GM19468 (cell line): ENCODE measurements at regions not wholly inside any gene's neighbourhood (a gene's known extent, or its start where the extent isn't known, plus 50 kb on each side); places are given as distances from the start of the nearest gene placed in this dataset.
A peak's percentile ranks its signal among the peaks of the same experiment; 100 is the strongest.
"Not testable (repeated sequence)": the region's sequence is repeated elsewhere in the genome, so short reads cannot be mapped to it uniquely, and the experiment has no call there.

Experiments
- ATAC-seq: cut with Tn5 transposase; IDR thresholded peaks from one replicate; pipeline ENCODE4 v1.9.1; 2021; ENCODE audit warnings: mild to moderate bottlenecking, moderate library complexity, moderate number of reproducible peaks; ENCODE audit not compliant: unreplicated experiment; ENCODE audit errors: extremely low read depth

GRCh38 chr5:112532654-112533360 lies 113.7 kb upstream of the EPB41L4A start:
- ATAC-seq = no peak

- peak; percentile 19 for ATAC-seq
Measured at GRCh38 chr5:112533362-112533761, 114.3 kb upstream of the EPB41L4A start.

- no peak for ATAC-seq
Measured at GRCh38 chr5:112534067-112534583, 115.0 kb upstream of the EPB41L4A start.

GRCh38 chr5:112534611-112535255 lies 115.7 kb upstream of the EPB41L4A start:
- no peak for ATAC-seq

GRCh38 chr5:112535356-112535755 lies 116.3 kb upstream of the EPB41L4A start:
- no peak for ATAC-seq

GRCh38 chr5:112544558-112544957 lies 125.5 kb upstream of the EPB41L4A start:
- ATAC-seq = not testable (repeated sequence)

GRCh38 chr5:112546946-112547592 lies 128.0 kb upstream of the EPB41L4A start:
- ATAC-seq = no peak

GRCh38 chr5:112548246-112548881 lies 129.3 kb upstream of the EPB41L4A start:
- ATAC-seq = no peak

- ATAC-seq = no peak
Measured at GRCh38 chr5:112549127-112549526, 130.1 kb upstream of the EPB41L4A start.

- no peak for ATAC-seq
Measured at GRCh38 chr5:112549605-112550166, 130.6 kb upstream of the EPB41L4A start.

- ATAC-seq = no peak
Measured at GRCh38 chr5:112551419-112552032, 132.4 kb upstream of the EPB41L4A start.

- ATAC-seq = no peak
Measured at GRCh38 chr5:112552216-112552615, 133.1 kb upstream of the EPB41L4A start.

- ATAC-seq = no peak
Measured at GRCh38 chr5:112552791-112553190, 133.7 kb upstream of the EPB41L4A start.

- no peak for ATAC-seq
Measured at GRCh38 chr5:112554101-112554977, 135.3 kb upstream of the EPB41L4A start.

- no peak for ATAC-seq
Measured at GRCh38 chr5:112555197-112555596, 136.1 kb upstream of the EPB41L4A start.

- ATAC-seq = no peak
Measured at GRCh38 chr5:112555691-112556090, 136.6 kb upstream of the EPB41L4A start.

- not testable (repeated sequence) for ATAC-seq
Measured at GRCh38 chr5:112559501-112559900, 140.4 kb upstream of the EPB41L4A start.

GRCh38 chr5:112560371-112560770 lies 141.3 kb upstream of the EPB41L4A start:
- no peak for ATAC-seq
